ENCODE measurements at regions not wholly inside any gene's neighbourhood (a gene's known extent, or its start where the extent isn't known, plus 50 kb on each side); places are given as distances from the start of the nearest gene placed in this dataset.

DNA sequence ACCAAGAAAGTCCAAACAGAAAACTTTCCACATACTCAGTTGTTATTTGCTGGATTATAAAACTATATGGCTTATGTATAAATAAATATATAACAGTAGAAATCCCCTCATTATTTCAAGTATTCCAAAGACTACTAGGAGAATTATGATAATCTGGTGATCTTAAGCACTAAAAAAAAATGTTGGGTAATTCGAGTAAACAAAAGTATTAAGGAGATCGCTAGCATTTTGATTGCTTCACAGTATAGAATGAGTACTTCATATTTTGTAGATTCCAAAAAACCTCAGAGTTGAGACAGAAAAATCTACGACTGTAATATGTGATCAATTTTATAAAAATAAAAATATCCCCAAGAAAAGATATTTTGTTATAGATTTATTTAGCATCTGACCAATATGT lies 236.4 kb upstream of the TENT5A start:
- POLR2A ChIA-PET, result no interaction called here

More for the DNA sequence above, 236.4 kb upstream of the TENT5A start:
- H3K4me1 ChIP-seq (ENCODE audit: control insufficient read depth, extremely low read depth, insufficient read depth, low read length), result no peaks in the 10 kb centered on the region
- H2AFZ ChIP-seq (ENCODE audit: low read depth, low read length), result no peak overlapping the region
- H3K27me3 ChIP-seq (ENCODE audit: control insufficient read depth in 2 of 2, insufficient read depth in 2 of 2, low read length in 2 of 2), result no peaks in the 10 kb centered on the region
- no peaks in the 10 kb centered on the region for H3K79me2 ChIP-seq (ENCODE audit: control insufficient read depth, insufficient read depth, low read length)
- FAIRE-seq, result no peak
- H3K4me2 ChIP-seq (ENCODE audit: insufficient read depth, low read length), result no peak overlapping the region
- no TSS peak for BruUV-seq (replicated peaks)
- H3K9me1 ChIP-seq (replicated peaks; ENCODE audit: control insufficient read depth, extremely low read depth, insufficient read depth, low read length), result no peaks in the 10 kb centered on the region
- H3K9me3 ChIP-seq (replicated peaks; ENCODE audit: control insufficient read depth, insufficient read depth, low read length), result no peaks in the 10 kb centered on the region
- DNase-seq (ENCODE audit: low read depth, low spot score), result no peak
- no peaks in the 10 kb centered on the region for H4K20me1 ChIP-seq (replicated peaks; ENCODE audit: control insufficient read depth, extremely low read depth, insufficient read depth, low read length)
- H3K27ac ChIP-seq (ENCODE audit: insufficient read depth, low read depth, low read length), result no peak overlapping the region
- TF ChIP-seq, protein P1, sequence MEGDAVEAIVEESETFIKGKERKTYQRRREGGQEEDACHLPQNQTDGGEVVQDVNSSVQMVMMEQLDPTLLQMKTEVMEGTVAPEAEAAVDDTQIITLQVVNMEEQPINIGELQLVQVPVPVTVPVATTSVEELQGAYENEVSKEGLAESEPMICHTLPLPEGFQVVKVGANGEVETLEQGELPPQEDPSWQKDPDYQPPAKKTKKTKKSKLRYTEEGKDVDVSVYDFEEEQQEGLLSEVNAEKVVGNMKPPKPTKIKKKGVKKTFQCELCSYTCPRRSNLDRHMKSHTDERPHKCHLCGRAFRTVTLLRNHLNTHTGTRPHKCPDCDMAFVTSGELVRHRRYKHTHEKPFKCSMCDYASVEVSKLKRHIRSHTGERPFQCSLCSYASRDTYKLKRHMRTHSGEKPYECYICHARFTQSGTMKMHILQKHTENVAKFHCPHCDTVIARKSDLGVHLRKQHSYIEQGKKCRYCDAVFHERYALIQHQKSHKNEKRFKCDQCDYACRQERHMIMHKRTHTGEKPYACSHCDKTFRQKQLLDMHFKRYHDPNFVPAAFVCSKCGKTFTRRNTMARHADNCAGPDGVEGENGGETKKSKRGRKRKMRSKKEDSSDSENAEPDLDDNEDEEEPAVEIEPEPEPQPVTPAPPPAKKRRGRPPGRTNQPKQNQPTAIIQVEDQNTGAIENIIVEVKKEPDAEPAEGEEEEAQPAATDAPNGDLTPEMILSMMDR (IDR thresholded peaks at IDR 0.05; ENCODE audit: extremely low read depth in 1 of 2, insufficient read depth in 1 of 2, low read depth in 1 of 2, low read length in 2 of 2), result no peak
- no peak for TF ChIP-seq MYC (IDR thresholded peaks at IDR 0.05; ENCODE audit: low read depth, low read length)
- TF ChIP-seq POLR2AphosphoS5 (IDR thresholded peaks at IDR 0.05; ENCODE audit: insufficient read depth, low read depth, low read length), result no peak
- TF ChIP-seq JUN (IDR thresholded peaks at IDR 0.05; ENCODE audit: borderline replicate concordance, insufficient read depth, insufficient read length, low read depth), result no peak
- TF ChIP-seq GATA2 (IDR thresholded peaks at IDR 0.05; ENCODE audit: insufficient read depth, insufficient read length, low read depth, low read length), result no peak
- no peak for TF ChIP-seq FOS (IDR thresholded peaks at IDR 0.05; ENCODE audit: borderline replicate concordance, insufficient read depth, low read length)
- TF ChIP-seq EZH2 (IDR thresholded peaks at IDR 0.05; ENCODE audit: borderline replicate concordance, low read depth, low read length, severe bottlenecking), result no peak
- no peak for TF ChIP-seq POLR2A (IDR thresholded peaks at IDR 0.05; ENCODE audit: low read depth, low read length)
- TF ChIP-seq, protein P2, sequence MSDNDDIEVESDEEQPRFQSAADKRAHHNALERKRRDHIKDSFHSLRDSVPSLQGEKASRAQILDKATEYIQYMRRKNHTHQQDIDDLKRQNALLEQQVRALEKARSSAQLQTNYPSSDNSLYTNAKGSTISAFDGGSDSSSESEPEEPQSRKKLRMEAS (IDR thresholded peaks at IDR 0.05; ENCODE audit: insufficient read depth, insufficient read length), result no peak
- H3K9ac ChIP-seq (replicated peaks; ENCODE audit: extremely low read depth, insufficient read depth, low read length), result no peak overlapping the region
- H3K36me3 ChIP-seq (ENCODE audit: control insufficient read depth in 2 of 2, extremely low read depth in 1 of 2, insufficient read depth in 2 of 2, low read length in 2 of 2), result no peaks in the 10 kb centered on the region
- CTCF ChIA-PET, result interaction anchor here (0.6 to 1.5 kb wide), 2 partner anchors 52 to 87 kb away, joined by 3 to 6 read pairs; no protein-coding TSS in a partner anchor
- H3K4me3 ChIP-seq (replicated peaks in 1 of 3; ENCODE audit: insufficient read depth in 1 of 3, low read depth in 1 of 3, low read length in 3 of 3), result no peak overlapping the region
- intact Hi-C loops (cut with micrococcal nuclease), result no loop called here
- dilution Hi-C loops (cut with MboI; ENCODE audit: extremely low pct_ligation_motif_present, low sequenced_read_pairs), result no loop called here

Data from endothelial cell of umbilical vein (primary cell).